GM12878 (cell line): ENCODE measurements at regions not wholly inside any gene's neighbourhood (a gene's known extent, or its start where the extent isn't known, plus 50 kb on each side); places are given as distances from the start of the nearest gene placed in this dataset.

Experiments used
- ATAC-seq: fragments of 200-7000 bp; cut with Tn5 transposase; 3 replicates; pipeline ENCODE4 v1.9.1; 2020; ENCODE audit warnings: mild to moderate bottlenecking, moderate library complexity
- BruUV-seq: library from RNA; stranded (reverse); fragments of 400-500 nt; replicated peaks from 2 replicates; lab custom pipeline; 2021; lab: Mats Ljungman, UMichigan
- CTCF ChIA-PET: fragments of 300-600 bp; sonication (Branson Sonifier 250); formaldehyde crosslinking; extraction: SDS; loops from one replicate; lab custom pipeline; 2021; ENCODE audit warnings: inconsistent platforms; lab: Yijun Ruan, JAX
- POLR2A ChIA-PET: fragments of 350-600 bp; formaldehyde crosslinking; extraction: SDS; loops from one replicate; lab custom pipeline; 2021; ENCODE audit warnings: inconsistent platforms; lab: Charles Lee
- RAD21 ChIA-PET: fragments of 300-600 bp; sonication (Branson Sonifier 250); formaldehyde crosslinking; loops from one replicate; lab custom pipeline; 2023; ENCODE audit warnings: antibody characterized with exemption; ENCODE audit not compliant: unreplicated experiment; lab: Charles Lee
- SMC1A ChIA-PET: fragments of 300-600 bp; sonication (Branson Sonifier 250); formaldehyde crosslinking; loops from one replicate; lab custom pipeline; 2023; ENCODE audit not compliant: unreplicated experiment, uncharacterized antibody; lab: Charles Lee
- DNase-seq: peaks from one replicate; pipeline ENCODE4 v3.0.0-alpha.2; 2011; ENCODE audit warnings: low read depth, low spot score
- FAIRE-seq: peaks from 3 replicates; lab custom pipeline; 2011; peaks lifted over from hg19 to GRCh38; lab: Jason Lieb, UNC
- H2AFZ ChIP-seq: 2 replicates; pipeline ENCODE4 v1.6.0; 2011; ENCODE audit warnings: low read depth, low read length, control low read depth; ENCODE audit not compliant: control insufficient read depth
- H3K27ac ChIP-seq: 2 replicates; pipeline ENCODE4 v1.5.1; 2011; ENCODE audit warnings: control low read depth; ENCODE audit not compliant: control insufficient read depth, insufficient read depth
- H3K27me3 ChIP-seq, 2 experiments: replicated peaks in 1 of 2; 2 replicates each; pipeline versions ENCODE4 v1.6.0 to v1.6.1; 2011; ENCODE audit warnings: low read length in 1 of 2; ENCODE audit not compliant: control insufficient read depth in 2 of 2, insufficient read depth in 2 of 2
- H3K36me3 ChIP-seq, 2 experiments: 2 replicates each; pipeline ENCODE4 v1.5.1; 2011; ENCODE audit warnings: low read length in 1 of 2; ENCODE audit not compliant: control insufficient read depth in 2 of 2, insufficient read depth in 2 of 2
- H3K4me1 ChIP-seq: 2 replicates; pipeline ENCODE4 v1.6.1; 2011; ENCODE audit warnings: mild to moderate bottlenecking, low read length, moderate library complexity, mixed read lengths; ENCODE audit not compliant: control insufficient read depth, insufficient read depth
- H3K4me2 ChIP-seq: 2 replicates; pipeline ENCODE4 v1.6.0; 2011; ENCODE audit warnings: control low read depth; ENCODE audit not compliant: control insufficient read depth, insufficient read depth
- H3K4me3 ChIP-seq: fragments of 200-600 bp; sonication (generic); 2 replicates; pipeline ENCODE4 v1.5.1; 2016
- H3K79me2 ChIP-seq: 2 replicates; pipeline ENCODE4 v1.6.0; 2011; ENCODE audit warnings: low read length; ENCODE audit not compliant: control insufficient read depth, insufficient read depth
- H3K9ac ChIP-seq: 2 replicates; pipeline ENCODE4 v1.8.0; 2011; ENCODE audit warnings: low read length, control low read depth, mixed read lengths; ENCODE audit not compliant: control insufficient read depth, insufficient read depth
- H3K9me3 ChIP-seq: replicated peaks from 3 replicates; pipeline ENCODE4 v1.5.1; 2011; ENCODE audit warnings: mild to moderate bottlenecking, low read length; ENCODE audit not compliant: control insufficient read depth, insufficient read depth
- H4K20me1 ChIP-seq: 2 replicates; pipeline ENCODE4 v1.6.0; 2011; ENCODE audit not compliant: control insufficient read depth, insufficient read depth
- CHD1 ChIP-seq: IDR thresholded peaks from 2 replicates; pipeline ENCODE4 v1.6.1; 2012; ENCODE audit warnings: low read depth, low read length, improper control_type of control experiment
- HDAC2 ChIP-seq: fragments of 200-600 bp; sonication (generic); IDR thresholded peaks from 2 replicates; pipeline ENCODE4 v1.6.1; 2017
- IRF4 ChIP-seq: IDR thresholded peaks from 2 replicates; pipeline ENCODE4 v1.6.1; 2011; ENCODE audit warnings: low read depth, low read length
- KDM1A ChIP-seq: fragments of 200-600 bp; sonication (generic); IDR thresholded peaks from 2 replicates; pipeline ENCODE4 v1.6.1; 2016; ENCODE audit warnings: borderline replicate concordance
- MTA3 ChIP-seq: IDR thresholded peaks from 2 replicates; pipeline ENCODE4 v1.6.1; 2012; ENCODE audit warnings: low read length, inconsistent platforms, borderline replicate concordance
- WGBS: methylation state at CpG from one replicate; pipeline ENCODE4 v1.1.6; 2016; ENCODE audit warnings: low lambda C conversion rate; ENCODE audit not compliant: insufficient replicate concordance, insufficient coverage; ENCODE audit errors: missing lambda C conversion rate; 5-methylcytosine and 5-hydroxymethylcytosine counted together
- in situ Hi-C: fragments of 300-500 bp; cut with MboI; formaldehyde crosslinking; loops from 9 replicates; pipeline ENCODE4 v1.14.3; 2018; ENCODE audit warnings: mixed read lengths
- intact Hi-C: fragments of 100-400 bp; cut with micrococcal nuclease; formaldehyde crosslinking; loops from one replicate; pipeline ENCODE4 v1.14.2; 2022; ENCODE audit not compliant: unreplicated experiment
- TF ChIP-seq, protein P1 (sequence below): fragments of 450-650 bp; IDR thresholded peaks from 2 replicates; pipeline ENCODE4 v1.6.1; 2017; ENCODE audit warnings: low read depth, mild to moderate bottlenecking, moderate library complexity
- TF ChIP-seq, protein P2 (sequence below): fragments of 450-650 bp; IDR thresholded peaks from 2 replicates; pipeline ENCODE4 v1.6.1; 2018; ENCODE audit warnings: mild to moderate bottlenecking, low read depth, moderate library complexity; ENCODE audit not compliant: partially characterized antibody
- TF ChIP-seq, protein P3 (sequence below): fragments of 450-650 bp; IDR thresholded peaks from 2 replicates; pipeline ENCODE4 v1.6.1; 2017; ENCODE audit warnings: borderline replicate concordance

DNA sequence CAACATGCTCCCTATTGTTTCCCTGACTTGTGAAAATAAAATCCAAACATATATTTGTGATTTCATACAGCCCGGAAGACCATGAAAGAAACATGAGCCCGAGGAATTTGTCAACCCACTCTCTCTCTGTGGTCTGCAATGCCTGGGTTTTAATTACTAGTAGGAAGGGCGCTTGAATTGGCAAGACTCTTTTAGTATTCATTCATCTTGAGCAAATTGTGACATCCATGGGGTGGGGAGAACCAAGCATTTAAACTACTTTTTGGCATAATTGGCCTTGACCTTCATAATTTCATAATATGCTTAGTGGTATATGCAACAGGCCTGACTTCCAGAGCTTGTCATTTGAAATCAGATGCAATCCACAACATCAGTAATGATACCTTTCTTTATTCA lies 142.4 kb upstream of the BMPER start:
- no peaks in the 10 kb centered on the region for H3K79me2 ChIP-seq
- H3K4me1 ChIP-seq, result no peaks in the 10 kb centered on the region; the same call in 1 of the 2 replicates
- H3K9ac ChIP-seq, result no peak overlapping the region
- no peak overlapping the region for H3K4me2 ChIP-seq
- in situ Hi-C loops, result no loop called here
- H3K9me3 ChIP-seq, result no peaks in the 10 kb centered on the region
- no peak overlapping the region for H3K4me3 ChIP-seq
- DNase-seq (no peak), ATAC-seq (no peak), FAIRE-seq (no peak)
- ChIA-PET SMC1A (no interaction called here), RAD21 (no interaction called here), CTCF (interaction anchor here (1.0 kb wide), 1 partner anchor 132 kb away, joined by 3 read pairs; no protein-coding TSS in a partner anchor), POLR2A (no interaction called here)
- H2AFZ ChIP-seq, result no peak overlapping the region
- no TSS peak for BruUV-seq
- intact Hi-C loops, result no loop called here
- TF ChIP-seq, protein P1, sequence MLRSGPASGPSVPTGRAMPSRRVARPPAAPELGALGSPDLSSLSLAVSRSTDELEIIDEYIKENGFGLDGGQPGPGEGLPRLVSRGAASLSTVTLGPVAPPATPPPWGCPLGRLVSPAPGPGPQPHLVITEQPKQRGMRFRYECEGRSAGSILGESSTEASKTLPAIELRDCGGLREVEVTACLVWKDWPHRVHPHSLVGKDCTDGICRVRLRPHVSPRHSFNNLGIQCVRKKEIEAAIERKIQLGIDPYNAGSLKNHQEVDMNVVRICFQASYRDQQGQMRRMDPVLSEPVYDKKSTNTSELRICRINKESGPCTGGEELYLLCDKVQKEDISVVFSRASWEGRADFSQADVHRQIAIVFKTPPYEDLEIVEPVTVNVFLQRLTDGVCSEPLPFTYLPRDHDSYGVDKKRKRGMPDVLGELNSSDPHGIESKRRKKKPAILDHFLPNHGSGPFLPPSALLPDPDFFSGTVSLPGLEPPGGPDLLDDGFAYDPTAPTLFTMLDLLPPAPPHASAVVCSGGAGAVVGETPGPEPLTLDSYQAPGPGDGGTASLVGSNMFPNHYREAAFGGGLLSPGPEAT, result no peak
- no peaks in the 10 kb centered on the region for H4K20me1 ChIP-seq
- peaks cover 0 to 1% of the 10 kb centered on the region in 2 experiments; a peak in 1 of 4 replicates for H3K27me3 ChIP-seq
- no peaks in the 10 kb centered on the region for H3K36me3 ChIP-seq
- no peak overlapping the region for H3K27ac ChIP-seq
- WGBS, result 55% methylated on average over 3 of the region's 3 CpGs

DNA sequence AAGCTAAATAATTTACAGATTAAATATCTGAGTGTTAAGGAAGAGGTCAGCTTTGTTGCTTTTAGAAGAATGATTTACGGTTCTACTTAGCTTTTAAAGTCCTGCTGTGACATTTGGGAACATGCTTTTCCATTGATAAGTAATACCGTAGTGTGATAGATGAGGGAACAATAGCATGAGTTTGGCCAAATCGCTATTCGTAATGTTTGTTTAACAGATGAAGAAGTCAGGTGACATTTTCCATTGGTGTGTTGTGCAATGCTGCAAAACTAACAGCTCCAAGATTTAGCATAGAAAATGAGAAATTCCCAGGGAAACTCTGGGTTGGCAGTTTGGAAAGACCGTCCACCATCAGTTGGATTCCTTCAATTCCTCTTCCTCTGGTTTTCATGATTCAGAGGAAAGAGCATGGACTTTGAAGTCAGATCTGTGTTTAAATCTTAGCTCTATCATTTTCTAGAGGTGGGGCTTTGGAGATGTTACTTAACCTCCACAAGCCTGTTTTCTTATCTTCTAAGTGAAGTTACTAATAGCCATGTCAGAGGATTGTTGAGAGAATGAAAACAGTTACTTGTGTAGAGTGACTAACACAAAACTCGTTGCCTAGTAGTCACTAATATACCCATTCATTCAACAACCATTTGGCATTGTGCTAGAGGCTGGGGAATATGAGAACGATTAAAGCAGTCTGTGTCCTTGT lies 140.4 kb upstream of the BMPER start:
- 41% methylated on average over 7 of the region's 7 CpGs for WGBS
- H3K79me2 ChIP-seq, result no peaks in the 10 kb centered on the region
- H3K4me3 ChIP-seq, result no peak overlapping the region
- H3K9ac ChIP-seq, result no peak overlapping the region
- ChIA-PET CTCF (no interaction called here), RAD21 (no interaction called here), POLR2A (no interaction called here), SMC1A (no interaction called here)
- in situ Hi-C loops (no loop called here), intact Hi-C loops (no loop called here)
- peaks cover 0 to 1% of the 10 kb centered on the region in 2 experiments; a peak in 1 of 4 replicates for H3K27me3 ChIP-seq
- no peak for ATAC-seq
- no peak overlapping the region for H2AFZ ChIP-seq
- no TSS peak for BruUV-seq
- no peak for DNase-seq
- no peaks in the 10 kb centered on the region for H4K20me1 ChIP-seq
- H3K36me3 ChIP-seq, result no peaks in the 10 kb centered on the region
- H3K9me3 ChIP-seq, result no peaks in the 10 kb centered on the region
- no peak overlapping the region for H3K27ac ChIP-seq
- FAIRE-seq, result no peak
- H3K4me1 ChIP-seq, result no peaks in the 10 kb centered on the region; the same call in 1 of the 2 replicates
- H3K4me2 ChIP-seq, result no peak overlapping the region
- TF ChIP-seq IRF4 (no peak), CHD1 (no peak), MTA3 (no peak), KDM1A (no peak), HDAC2 (no peak)
- TF ChIP-seq, protein P2, sequence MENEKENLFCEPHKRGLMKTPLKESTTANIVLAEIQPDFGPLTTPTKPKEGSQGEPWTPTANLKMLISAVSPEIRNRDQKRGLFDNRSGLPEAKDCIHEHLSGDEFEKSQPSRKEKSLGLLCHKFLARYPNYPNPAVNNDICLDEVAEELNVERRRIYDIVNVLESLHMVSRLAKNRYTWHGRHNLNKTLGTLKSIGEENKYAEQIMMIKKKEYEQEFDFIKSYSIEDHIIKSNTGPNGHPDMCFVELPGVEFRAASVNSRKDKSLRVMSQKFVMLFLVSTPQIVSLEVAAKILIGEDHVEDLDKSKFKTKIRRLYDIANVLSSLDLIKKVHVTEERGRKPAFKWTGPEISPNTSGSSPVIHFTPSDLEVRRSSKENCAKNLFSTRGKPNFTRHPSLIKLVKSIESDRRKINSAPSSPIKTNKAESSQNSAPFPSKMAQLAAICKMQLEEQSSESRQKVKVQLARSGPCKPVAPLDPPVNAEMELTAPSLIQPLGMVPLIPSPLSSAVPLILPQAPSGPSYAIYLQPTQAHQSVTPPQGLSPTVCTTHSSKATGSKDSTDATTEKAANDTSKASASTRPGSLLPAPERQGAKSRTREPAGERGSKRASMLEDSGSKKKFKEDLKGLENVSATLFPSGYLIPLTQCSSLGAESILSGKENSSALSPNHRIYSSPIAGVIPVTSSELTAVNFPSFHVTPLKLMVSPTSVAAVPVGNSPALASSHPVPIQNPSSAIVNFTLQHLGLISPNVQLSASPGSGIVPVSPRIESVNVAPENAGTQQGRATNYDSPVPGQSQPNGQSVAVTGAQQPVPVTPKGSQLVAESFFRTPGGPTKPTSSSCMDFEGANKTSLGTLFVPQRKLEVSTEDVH, result no peak
- TF ChIP-seq, protein P3, sequence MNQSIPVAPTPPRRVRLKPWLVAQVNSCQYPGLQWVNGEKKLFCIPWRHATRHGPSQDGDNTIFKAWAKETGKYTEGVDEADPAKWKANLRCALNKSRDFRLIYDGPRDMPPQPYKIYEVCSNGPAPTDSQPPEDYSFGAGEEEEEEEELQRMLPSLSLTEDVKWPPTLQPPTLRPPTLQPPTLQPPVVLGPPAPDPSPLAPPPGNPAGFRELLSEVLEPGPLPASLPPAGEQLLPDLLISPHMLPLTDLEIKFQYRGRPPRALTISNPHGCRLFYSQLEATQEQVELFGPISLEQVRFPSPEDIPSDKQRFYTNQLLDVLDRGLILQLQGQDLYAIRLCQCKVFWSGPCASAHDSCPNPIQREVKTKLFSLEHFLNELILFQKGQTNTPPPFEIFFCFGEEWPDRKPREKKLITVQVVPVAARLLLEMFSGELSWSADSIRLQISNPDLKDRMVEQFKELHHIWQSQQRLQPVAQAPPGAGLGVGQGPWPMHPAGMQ, result no peak
